ENCODE measurements at regions not wholly inside any gene's neighbourhood (a gene's known extent, or its start where the extent isn't known, plus 50 kb on each side); places are given as distances from the start of the nearest gene placed in this dataset.

- TF ChIP-seq POLR2AphosphoS5 (IDR thresholded peaks at IDR 0.05; ENCODE audit: low read depth, low read length) (no peak), TAF1 (IDR thresholded peaks at IDR 0.05; ENCODE audit: borderline replicate concordance, low read depth, low read length) (no peak)
These were observed 221.4 kb downstream of the SOX2 start for GRCh38 chr3:181933052-181933618.

All from GM12892 (cell line).